Endothelial cell of umbilical vein (primary cell): ENCODE measurements at regions not wholly inside any gene's neighbourhood (a gene's known extent, or its start where the extent isn't known, plus 50 kb on each side); places are given as distances from the start of the nearest gene placed in this dataset.

Source experiments
- BruUV-seq: library from RNA; stranded (reverse); fragments of 400-500 nt; replicated peaks from 2 replicates; lab custom pipeline; 2021; lab: Mats Ljungman, UMichigan
- CTCF ChIA-PET: fragments of 300-600, 350-600 bp; sonication (Branson Sonifier 250); formaldehyde crosslinking; loops from one replicate; lab custom pipeline; 2021; ENCODE audit warnings: antibody characterized with exemption, inconsistent platforms; lab: Charles Lee
- POLR2A ChIA-PET: fragments of 300-600, 350-600 bp; sonication (Branson Sonifier 250); formaldehyde crosslinking; loops from one replicate; lab custom pipeline; 2021; ENCODE audit warnings: antibody characterized with exemption, inconsistent platforms; lab: Charles Lee
- DNase-seq: peaks from one replicate; pipeline ENCODE4 v3.0.0-alpha.2; 2011; ENCODE audit warnings: low read depth, low spot score
- FAIRE-seq: peaks from 2 replicates; lab custom pipeline; 2011; peaks lifted over from hg19 to GRCh38; lab: Jason Lieb, UNC
- H2AFZ ChIP-seq: 2 replicates; pipeline ENCODE4 v1.6.0; 2012; ENCODE audit warnings: low read depth, low read length, control low read depth, inconsistent platforms
- H3K27ac ChIP-seq: 2 replicates; pipeline ENCODE4 v1.5.1; 2011; ENCODE audit warnings: low read depth, mild to moderate bottlenecking, control low read depth, low read length, moderate library complexity; ENCODE audit not compliant: insufficient read depth
- H3K27me3 ChIP-seq, 2 experiments: 2 replicates each; pipeline versions ENCODE4 v1.6.0 to v1.6.1; 2011; ENCODE audit warnings: low read length in 2 of 2, mixed read lengths in 1 of 2; ENCODE audit not compliant: control insufficient read depth in 2 of 2, insufficient read depth in 2 of 2
- H3K36me3 ChIP-seq, 2 experiments: 2 replicates in 1 of 2; 3 replicates in 1 of 2; pipeline ENCODE4 v1.5.1; 2011; ENCODE audit warnings: low read length in 2 of 2, mild to moderate bottlenecking in 1 of 2, moderate library complexity in 1 of 2; ENCODE audit not compliant: control insufficient read depth in 2 of 2, insufficient read depth in 2 of 2; ENCODE audit errors: extremely low read depth in 1 of 2
- H3K4me1 ChIP-seq: 3 replicates; pipeline ENCODE4 v1.5.1; 2011; ENCODE audit warnings: mild to moderate bottlenecking, low read length; ENCODE audit not compliant: control insufficient read depth, insufficient read depth; ENCODE audit errors: extremely low read depth
- H3K4me2 ChIP-seq: 2 replicates; pipeline ENCODE4 v1.6.1; 2011; ENCODE audit warnings: low read length, control low read depth, mixed read lengths; ENCODE audit not compliant: insufficient read depth
- H3K4me3 ChIP-seq, 3 experiments: fragments of 200-600 bp in 1 of 3; sonication (generic), shearing (Covaris generic) in 1 of 3; replicated peaks in 1 of 3; 2 replicates each; pipeline ENCODE4 v1.5.1; 2011 to 2016; ENCODE audit warnings: control low read depth in 3 of 3, low read length in 3 of 3, mild to moderate bottlenecking in 2 of 3, inconsistent platforms in 1 of 3, low read depth in 1 of 3, moderate library complexity in 1 of 3; ENCODE audit not compliant: insufficient read depth in 1 of 3
- H3K79me2 ChIP-seq: 2 replicates; pipeline ENCODE4 v1.6.0; 2012; ENCODE audit warnings: low read length, inconsistent platforms; ENCODE audit not compliant: control insufficient read depth, insufficient read depth
- H3K9ac ChIP-seq: replicated peaks from 2 replicates; pipeline ENCODE3; 2011; ENCODE audit warnings: low read length, control low read depth; ENCODE audit not compliant: insufficient read depth; ENCODE audit errors: extremely low read depth
- H3K9me1 ChIP-seq: replicated peaks from 3 replicates; pipeline ENCODE4 v1.6.0; 2011; ENCODE audit warnings: mild to moderate bottlenecking, low read length; ENCODE audit not compliant: control insufficient read depth, insufficient read depth; ENCODE audit errors: extremely low read depth
- H3K9me3 ChIP-seq: replicated peaks from 2 replicates; pipeline ENCODE4 v1.5.1; 2012; ENCODE audit warnings: low read length, inconsistent platforms; ENCODE audit not compliant: control insufficient read depth, insufficient read depth
- H4K20me1 ChIP-seq: replicated peaks from 2 replicates; pipeline ENCODE3; 2011; ENCODE audit warnings: mild to moderate bottlenecking, low read length; ENCODE audit not compliant: control insufficient read depth, insufficient read depth; ENCODE audit errors: extremely low read depth
- EZH2 ChIP-seq: IDR thresholded peaks from 2 replicates; pipeline ENCODE4 v1.6.1; 2012; ENCODE audit warnings: borderline replicate concordance, low read depth, mild to moderate bottlenecking, moderate library complexity, low read length, inconsistent platforms; ENCODE audit not compliant: severe bottlenecking
- FOS ChIP-seq: IDR thresholded peaks from 2 replicates; pipeline ENCODE4 v1.6.1; 2011; ENCODE audit warnings: mild to moderate bottlenecking, low read length, moderate library complexity, borderline replicate concordance; ENCODE audit not compliant: insufficient read depth
- GATA2 ChIP-seq: IDR thresholded peaks from 2 replicates; pipeline ENCODE4 v1.7.0; 2011; ENCODE audit warnings: low read depth, mild to moderate bottlenecking, moderate library complexity, mixed read lengths, low read length; ENCODE audit not compliant: insufficient read length, insufficient read depth
- JUN ChIP-seq: IDR thresholded peaks from 2 replicates; pipeline ENCODE4 v1.6.1; 2011; ENCODE audit warnings: borderline replicate concordance, low read depth; ENCODE audit not compliant: insufficient read length, insufficient read depth
- MYC ChIP-seq: IDR thresholded peaks from one replicate; pipeline ENCODE4 v1.6.1; 2011; ENCODE audit warnings: mild to moderate bottlenecking, low read depth, low read length
- POLR2A ChIP-seq: IDR thresholded peaks from 2 replicates; pipeline ENCODE4 v1.6.1; 2012; ENCODE audit warnings: low read depth, mild to moderate bottlenecking, control low read depth, low read length
- POLR2AphosphoS5 ChIP-seq: IDR thresholded peaks from 2 replicates; pipeline ENCODE4 v1.6.1; 2012; ENCODE audit warnings: low read depth, mild to moderate bottlenecking, control low read depth, low read length, moderate library complexity; ENCODE audit not compliant: insufficient read depth
- dilution Hi-C: fragments of 300-500 bp; cut with MboI; formaldehyde crosslinking; loops from one replicate; pipeline ENCODE4 v1.15.0; 2019; ENCODE audit warnings: low sequenced_read_pairs; ENCODE audit not compliant: extremely low pct_ligation_motif_present
- intact Hi-C: fragments of 100-400 bp; cut with micrococcal nuclease; formaldehyde crosslinking; loops from one replicate; pipeline ENCODE4 v1.10.0; 2022
- TF ChIP-seq, protein P1 (sequence below): IDR thresholded peaks from 2 replicates; pipeline ENCODE4 v1.6.1; 2011; ENCODE audit not compliant: insufficient read depth, insufficient read length
- TF ChIP-seq, protein P2 (sequence below), 2 donors: IDR thresholded peaks; 1 replicate in 1 of 2; 2 replicates in 1 of 2; pipeline ENCODE4 v1.5.1; 2011; ENCODE audit warnings: low read length in 2 of 2, mild to moderate bottlenecking in 2 of 2, moderate library complexity in 2 of 2, control low read depth in 1 of 2, inconsistent platforms in 1 of 2, low read depth in 1 of 2; ENCODE audit not compliant: insufficient read depth in 1 of 2; ENCODE audit errors: extremely low read depth in 1 of 2

DNA sequence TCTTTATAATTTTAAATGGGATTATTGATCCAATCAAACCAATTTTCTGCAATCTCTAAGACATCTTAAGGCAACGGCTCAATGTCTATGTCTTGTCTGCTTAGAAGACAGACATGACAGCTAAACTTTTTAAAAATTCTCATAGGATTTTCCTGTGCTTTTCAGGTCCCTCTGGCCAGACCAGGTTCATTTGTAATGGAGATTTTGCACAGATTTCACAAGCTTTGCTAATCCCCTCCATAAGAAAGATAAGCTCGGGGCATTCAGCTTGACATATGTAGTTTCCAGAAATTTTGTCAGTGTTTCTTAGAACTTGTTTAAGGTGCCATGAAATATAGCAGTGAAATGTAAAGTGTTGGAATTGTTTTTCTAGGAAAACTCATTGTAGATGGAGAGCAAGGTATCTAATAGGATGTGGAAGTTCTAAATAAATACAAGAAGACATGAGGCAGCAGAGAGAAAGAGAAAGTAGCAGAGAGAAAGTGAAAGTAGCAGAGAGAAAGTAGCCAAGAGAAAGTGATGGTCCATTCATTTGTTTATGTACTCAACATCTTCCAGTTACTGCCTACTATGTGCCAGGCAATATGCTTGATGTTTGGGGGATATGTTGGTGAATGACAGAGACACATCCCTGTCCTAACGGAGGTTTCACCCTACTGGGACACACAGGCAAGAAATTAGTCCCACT is 219.1 kb upstream of the ARHGAP42 start:
- DNase-seq, result no peak
- dilution Hi-C loops, result no loop called here
- TF ChIP-seq FOS (no peak), EZH2 (no peak), MYC (no peak), POLR2A (no peak), POLR2AphosphoS5 (no peak)
- TF ChIP-seq, protein P1, sequence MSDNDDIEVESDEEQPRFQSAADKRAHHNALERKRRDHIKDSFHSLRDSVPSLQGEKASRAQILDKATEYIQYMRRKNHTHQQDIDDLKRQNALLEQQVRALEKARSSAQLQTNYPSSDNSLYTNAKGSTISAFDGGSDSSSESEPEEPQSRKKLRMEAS, result no peak
- ChIA-PET CTCF (no interaction called here), POLR2A (no interaction called here)
- H2AFZ ChIP-seq, result no peak overlapping the region
- FAIRE-seq, result no peak
- no peaks in the 10 kb centered on the region for H3K9me3 ChIP-seq
- intact Hi-C loops, result no loop called here
- H3K27me3 ChIP-seq, result no peaks in the 10 kb centered on the region
- H3K36me3 ChIP-seq, result no peaks in the 10 kb centered on the region
- no peaks in the 10 kb centered on the region for H3K4me1 ChIP-seq
- no peak overlapping the region for H3K9ac ChIP-seq
- no peaks in the 10 kb centered on the region for H3K79me2 ChIP-seq
- peaks cover 2% of the 10 kb centered on the region for H3K9me1 ChIP-seq
- no peak overlapping the region for H3K4me3 ChIP-seq
- no peak overlapping the region for H3K4me2 ChIP-seq
- no TSS peak for BruUV-seq
- no peak overlapping the region for H3K27ac ChIP-seq
- H4K20me1 ChIP-seq, result no peaks in the 10 kb centered on the region

DNA sequence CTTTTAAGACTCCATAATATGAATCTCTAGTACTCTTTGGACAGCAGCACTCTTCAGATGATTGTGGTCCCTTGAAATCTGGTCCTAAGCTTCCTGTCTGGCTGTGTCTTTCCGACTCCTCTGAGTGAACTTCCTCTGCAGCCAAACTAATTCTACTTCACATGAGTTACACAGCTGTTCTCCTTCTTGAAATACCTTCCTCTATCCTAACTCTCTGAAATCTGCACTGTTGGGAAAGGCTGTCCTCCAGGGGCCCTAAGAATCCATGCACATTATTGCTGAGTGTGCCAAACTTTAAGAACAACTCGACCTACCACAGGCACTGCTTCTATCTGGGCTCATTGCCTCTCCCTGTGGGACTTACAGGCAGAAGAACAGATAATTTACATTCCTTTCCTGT is 217.3 kb upstream of the ARHGAP42 start:
- no peak for FAIRE-seq
- intact Hi-C loops, result no loop called here
- H3K4me2 ChIP-seq, result no peak overlapping the region
- CTCF ChIA-PET, result no interaction called here
- TF ChIP-seq JUN (no peak), POLR2A (no peak), GATA2 (no peak), MYC (no peak), POLR2AphosphoS5 (no peak), EZH2 (no peak), FOS (no peak)
- TF ChIP-seq, protein P2, sequence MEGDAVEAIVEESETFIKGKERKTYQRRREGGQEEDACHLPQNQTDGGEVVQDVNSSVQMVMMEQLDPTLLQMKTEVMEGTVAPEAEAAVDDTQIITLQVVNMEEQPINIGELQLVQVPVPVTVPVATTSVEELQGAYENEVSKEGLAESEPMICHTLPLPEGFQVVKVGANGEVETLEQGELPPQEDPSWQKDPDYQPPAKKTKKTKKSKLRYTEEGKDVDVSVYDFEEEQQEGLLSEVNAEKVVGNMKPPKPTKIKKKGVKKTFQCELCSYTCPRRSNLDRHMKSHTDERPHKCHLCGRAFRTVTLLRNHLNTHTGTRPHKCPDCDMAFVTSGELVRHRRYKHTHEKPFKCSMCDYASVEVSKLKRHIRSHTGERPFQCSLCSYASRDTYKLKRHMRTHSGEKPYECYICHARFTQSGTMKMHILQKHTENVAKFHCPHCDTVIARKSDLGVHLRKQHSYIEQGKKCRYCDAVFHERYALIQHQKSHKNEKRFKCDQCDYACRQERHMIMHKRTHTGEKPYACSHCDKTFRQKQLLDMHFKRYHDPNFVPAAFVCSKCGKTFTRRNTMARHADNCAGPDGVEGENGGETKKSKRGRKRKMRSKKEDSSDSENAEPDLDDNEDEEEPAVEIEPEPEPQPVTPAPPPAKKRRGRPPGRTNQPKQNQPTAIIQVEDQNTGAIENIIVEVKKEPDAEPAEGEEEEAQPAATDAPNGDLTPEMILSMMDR (IDR thresholded peaks at IDR 0.05; ENCODE audit: extremely low read depth in 1 of 2, insufficient read depth in 1 of 2, low read depth in 1 of 2, low read length in 2 of 2), result no peak
- TF ChIP-seq, protein P1, result no peak
- no peaks in the 10 kb centered on the region for H3K79me2 ChIP-seq
- H3K4me1 ChIP-seq, result no peaks in the 10 kb centered on the region
- dilution Hi-C loops, result no loop called here
- H3K36me3 ChIP-seq, result no peaks in the 10 kb centered on the region
- H3K9me3 ChIP-seq, result no peaks in the 10 kb centered on the region
- no peak for DNase-seq
- no TSS peak for BruUV-seq
- no peak overlapping the region for H3K9ac ChIP-seq
- H3K27ac ChIP-seq, result no peak overlapping the region
- no peak overlapping the region for H2AFZ ChIP-seq
- POLR2A ChIA-PET, result no interaction called here
- H3K4me3 ChIP-seq, result no peak overlapping the region
- H4K20me1 ChIP-seq, result no peaks in the 10 kb centered on the region
- H3K27me3 ChIP-seq, result no peaks in the 10 kb centered on the region
- H3K9me1 ChIP-seq, result peaks cover 2% of the 10 kb centered on the region
